ENCODE measurements at regions not wholly inside any gene's neighbourhood (a gene's known extent, or its start where the extent isn't known, plus 50 kb on each side); places are given as distances from the start of the nearest gene placed in this dataset.

GRCh38 chr3:106725566-106725965 lies 651.7 kb upstream of the CCDC54 start:
- no peaks in the 10 kb centered on the region for H3K27me3 Mint-ChIP-seq (ENCODE audit: unreplicated experiment)
- H3K4me3 Mint-ChIP-seq (ENCODE audit: unreplicated experiment): no peak overlapping the region
- DNase-seq (ENCODE audit: low spot score): no peak
- peaks cover 20% of the 10 kb centered on the region for H3K4me1 Mint-ChIP-seq (ENCODE audit: unreplicated experiment)
- no peak overlapping the region for H3K27ac Mint-ChIP-seq (ENCODE audit: unreplicated experiment)
- no peaks in the 10 kb centered on the region for H3K36me3 Mint-ChIP-seq (ENCODE audit: low read depth, unreplicated experiment)
- no peaks in the 10 kb centered on the region for H3K9me3 Mint-ChIP-seq (ENCODE audit: unreplicated experiment)
- no peak for TF ChIP-seq CTCF (IDR thresholded peaks at IDR 0.05; ENCODE audit: unreplicated experiment)

GRCh38 chr3:106728315-106729098 lies 648.7 kb upstream of the CCDC54 start:
- TF ChIP-seq CTCF (IDR thresholded peaks at IDR 0.05; ENCODE audit: unreplicated experiment): no peak
- DNase-seq (ENCODE audit: low spot score): no peak
- Mint-ChIP-seq H3K9me3 (ENCODE audit: unreplicated experiment) (no peaks in the 10 kb centered on the region), H3K4me1 (ENCODE audit: unreplicated experiment) (peaks cover 20% of the 10 kb centered on the region), H3K27ac (ENCODE audit: unreplicated experiment) (peak overlapping the region; percentile 92), H3K36me3 (ENCODE audit: low read depth, unreplicated experiment) (no peaks in the 10 kb centered on the region), H3K27me3 (ENCODE audit: unreplicated experiment) (no peaks in the 10 kb centered on the region), H3K4me3 (ENCODE audit: unreplicated experiment) (no peak overlapping the region)

- H3K9me3 Mint-ChIP-seq (ENCODE audit: unreplicated experiment): no peaks in the 10 kb centered on the region
- no peak for TF ChIP-seq CTCF (IDR thresholded peaks at IDR 0.05; ENCODE audit: unreplicated experiment)
Observed at GRCh38 chr3:106729481-106729880, 647.8 kb upstream of the CCDC54 start.

GRCh38 chr3:106731230-106731629 lies 646.0 kb upstream of the CCDC54 start:
- TF ChIP-seq CTCF (IDR thresholded peaks at IDR 0.05; ENCODE audit: unreplicated experiment): no peak
- no peaks in the 10 kb centered on the region for H3K9me3 Mint-ChIP-seq (ENCODE audit: unreplicated experiment)
- no peak overlapping the region for H3K4me3 Mint-ChIP-seq (ENCODE audit: unreplicated experiment)
- DNase-seq (ENCODE audit: low spot score): no peak
- no peak overlapping the region for H3K27ac Mint-ChIP-seq (ENCODE audit: unreplicated experiment)
- no peaks in the 10 kb centered on the region for H3K27me3 Mint-ChIP-seq (ENCODE audit: unreplicated experiment)
- peaks cover 20% of the 10 kb centered on the region for H3K4me1 Mint-ChIP-seq (ENCODE audit: unreplicated experiment)
- no peaks in the 10 kb centered on the region for H3K36me3 Mint-ChIP-seq (ENCODE audit: low read depth, unreplicated experiment)

More at GRCh38 chr3:106729481-106729880, 647.8 kb upstream of the CCDC54 start:
- H3K4me1 Mint-ChIP-seq (ENCODE audit: unreplicated experiment): peaks cover 20% of the 10 kb centered on the region
- no peak overlapping the region for H3K27ac Mint-ChIP-seq (ENCODE audit: unreplicated experiment)
- no peak for DNase-seq (ENCODE audit: low spot score)
- H3K36me3 Mint-ChIP-seq (ENCODE audit: low read depth, unreplicated experiment): no peaks in the 10 kb centered on the region
- H3K4me3 Mint-ChIP-seq (ENCODE audit: unreplicated experiment): no peak overlapping the region
- no peaks in the 10 kb centered on the region for H3K27me3 Mint-ChIP-seq (ENCODE audit: unreplicated experiment)

GRCh38 chr3:106734712-106735111 lies 642.5 kb upstream of the CCDC54 start:
- Mint-ChIP-seq H3K4me3 (ENCODE audit: unreplicated experiment) (no peak overlapping the region), H3K9me3 (ENCODE audit: unreplicated experiment) (no peaks in the 10 kb centered on the region), H3K36me3 (ENCODE audit: low read depth, unreplicated experiment) (no peaks in the 10 kb centered on the region), H3K27ac (ENCODE audit: unreplicated experiment) (no peak overlapping the region), H3K27me3 (ENCODE audit: unreplicated experiment) (no peaks in the 10 kb centered on the region), H3K4me1 (ENCODE audit: unreplicated experiment) (peaks cover 3% of the 10 kb centered on the region)
- no peak for DNase-seq (ENCODE audit: low spot score)
- no peak for TF ChIP-seq CTCF (IDR thresholded peaks at IDR 0.05; ENCODE audit: unreplicated experiment)

Data from endothelial cell (in vitro differentiated cells).